Motor neuron (in vitro differentiated cells): ENCODE measurements at regions not wholly inside any gene's neighbourhood (a gene's known extent, or its start where the extent isn't known, plus 50 kb on each side); places are given as distances from the start of the nearest gene placed in this dataset.
A peak's percentile ranks its signal among the peaks of the same experiment; 100 is the strongest.
"Not testable (repeated sequence)": the region's sequence is repeated elsewhere in the genome, so short reads cannot be mapped to it uniquely, and the experiment has no call there.

Experiments used
- ATAC-seq, 8 experiments: fragments of 200-7000 bp; cut with Tn5 transposase; replicated peaks in 6 of 8; 2 replicates each; pipeline ENCODE4 v1.8.0; 2021; ENCODE audit warnings: mild to moderate bottlenecking in 8 of 8, moderate library complexity in 8 of 8
- H3K27ac ChIP-seq, 2 donors: fragments of 250-450 bp; sonication (Bioruptor Pico); 2 replicates each; pipeline ENCODE4 v1.9.0; 2021; ENCODE audit warnings: antibody characterized with exemption in 2 of 2, mild to moderate bottlenecking in 2 of 2, moderate library complexity in 1 of 2
- H3K4me1 ChIP-seq, 2 donors: fragments of 250-450 bp; sonication (Bioruptor Pico); replicated peaks in 1 of 2; 2 replicates each; pipeline ENCODE4 v1.6.1; 2021; ENCODE audit warnings: antibody characterized with exemption in 2 of 2, mild to moderate bottlenecking in 2 of 2, moderate library complexity in 1 of 2
- H3K4me3 ChIP-seq, 5 donors: fragments of 250-450 bp; sonication (Bioruptor Pico); 2 replicates each; pipeline ENCODE4 v1.9.0; 2021; ENCODE audit warnings: antibody characterized with exemption in 5 of 5, mild to moderate bottlenecking in 5 of 5, moderate library complexity in 4 of 5
- WGBS, 10 experiments: fragments of 450-650 bp; shearing (Covaris generic); methylation state at CpG; one replicate each; pipeline ENCODE4 v1.0.0; 2022; 5-methylcytosine and 5-hydroxymethylcytosine counted together
- in situ Hi-C, 9 experiments: fragments of 400-800 bp; cut with MboI; loops; one replicate each; pipeline ENCODE4 v1.15.0; 2021; ENCODE audit warnings: low sequenced_read_pairs in 9 of 9, low pct_unique_long_range_greater_than_20kb in 2 of 9; ENCODE audit not compliant: unreplicated experiment in 9 of 9

GRCh38 chr3:151589311-151589710, 128.4 kb upstream of the IGSF10 start:
- Histone ChIP-seq H3K4me1 (no peaks in the 10 kb centered on the region), H3K27ac (no peak overlapping the region), H3K4me3 (no peak overlapping the region)
- ATAC-seq, result no peak
- in situ Hi-C loops, result no loop called here
- 0 to 80% (median 64%) methylated on average over 1 to 3 of the region's 3 CpGs; no CpG with 5 or more reads in 1 of the 10 experiments for WGBS, 10 experiments

- in situ Hi-C loops, result not testable (repeated sequence)
- WGBS, 10 experiments, result 89 to 100% (median 100%) methylated on average over 1 of the region's 1 CpG; no CpG with 5 or more reads in 3 of the 10 experiments
These were observed 126.8 kb upstream of the IGSF10 start for GRCh38 chr3:151587659-151588058.

GRCh38 chr3:151584566-151584965, 123.7 kb upstream of the IGSF10 start:
- 0 to 100% (median 68%) methylated on average over 1 to 2 of the region's 2 CpGs; no CpG with 5 or more reads in 4 of the 10 experiments for WGBS, 10 experiments
- ATAC-seq, result no peak
- H3K27ac ChIP-seq, result no peak overlapping the region
- in situ Hi-C loops, result no loop called here
- peaks cover 6 to 9% of the 10 kb centered on the region in 2 donors for H3K4me1 ChIP-seq
- H3K4me3 ChIP-seq, result no peak overlapping the region

More at GRCh38 chr3:151587659-151588058, 126.8 kb upstream of the IGSF10 start:
- not testable (repeated sequence) for H3K4me3 ChIP-seq, H3K27ac ChIP-seq, H3K4me1 ChIP-seq
- peak in 1 of 8 experiments; percentile 63 for ATAC-seq

GRCh38 chr3:151581035-151581434, 120.2 kb upstream of the IGSF10 start:
- 0 to 100% (median 73%) methylated on average over 1 to 2 of the region's 2 CpGs; no CpG with 5 or more reads in 2 of the 10 experiments for WGBS, 10 experiments
- in situ Hi-C loops, result no loop called here
- Histone ChIP-seq H3K4me1 (peaks cover 6 to 9% of the 10 kb centered on the region in 2 donors), H3K27ac (peak overlapping the region in 1 of 2 donors; percentile 42), H3K4me3 (no peak overlapping the region)
- ATAC-seq, result no peak

GRCh38 chr3:151580591-151580990, 119.7 kb upstream of the IGSF10 start:
- ATAC-seq, result peak in 7 of 8 experiments; percentile 32 to 86 (median 78)
- no peak overlapping the region for H3K4me3 ChIP-seq
- in situ Hi-C loops, result no loop called here
- no peak overlapping the region for H3K27ac ChIP-seq
- peaks cover 6 to 9% of the 10 kb centered on the region in 2 donors for H3K4me1 ChIP-seq
- 0 to 44% (median 13%) methylated on average over 1 to 2 of the region's 2 CpGs for WGBS, 10 experiments

- Histone ChIP-seq H3K27ac (no peak overlapping the region), H3K4me1 (peaks cover 6 to 9% of the 10 kb centered on the region in 2 donors), H3K4me3 (no peak overlapping the region)
- ATAC-seq, result peak in 1 of 8 experiments; percentile 28
- 0 to 94% (median 70%) methylated on average over 1 to 3 of the region's 3 CpGs; no CpG with 5 or more reads in 1 of the 10 experiments for WGBS, 10 experiments
- in situ Hi-C loops, result no loop called here
These were observed 118.9 kb upstream of the IGSF10 start for GRCh38 chr3:151579571-151580270.

- Histone ChIP-seq H3K4me3 (no peak overlapping the region), H3K4me1 (peaks cover 6 to 9% of the 10 kb centered on the region in 2 donors), H3K27ac (no peak overlapping the region)
- in situ Hi-C loops, result no loop called here
- 100% methylated on average over 1 of the region's 1 CpG; no CpG with 5 or more reads in 7 of the 10 experiments for WGBS, 10 experiments
- ATAC-seq, result no peak
These were observed 117.6 kb upstream of the IGSF10 start for GRCh38 chr3:151578495-151578894.

- peak overlapping the region in 1 of 2 donors; percentile 35 for H3K27ac ChIP-seq
- in situ Hi-C loops, result no loop called here
- peaks cover 6 to 9% of the 10 kb centered on the region in 2 donors for H3K4me1 ChIP-seq
- H3K4me3 ChIP-seq, result no peak overlapping the region
- ATAC-seq, result peak in 6 of 8 experiments; percentile 57 to 79 (median 64)
- 24 to 92% (median 64%) methylated on average over 4 to 7 of the region's 7 CpGs for WGBS, 10 experiments
These were observed 115.8 kb upstream of the IGSF10 start for GRCh38 chr3:151576511-151577137.

- in situ Hi-C loops, result no loop called here
- 0 to 100% (median 47%) methylated on average over 1 to 4 of the region's 4 CpGs; no CpG with 5 or more reads in 2 of the 10 experiments for WGBS, 10 experiments
These were observed 107.3 kb upstream of the IGSF10 start for GRCh38 chr3:151568184-151568583.

GRCh38 chr3:151567477-151567876, 106.6 kb upstream of the IGSF10 start:
- WGBS, 10 experiments, result 0 to 62% (median 57%) methylated on average over 1 to 2 of the region's 2 CpGs; no CpG with 5 or more reads in 5 of the 10 experiments
- Histone ChIP-seq H3K27ac (no peak overlapping the region), H3K4me1 (peaks cover 5 to 12% of the 10 kb centered on the region in 2 donors), H3K4me3 (no peak overlapping the region)
- in situ Hi-C loops, result no loop called here
- ATAC-seq, result no peak

More at GRCh38 chr3:151568184-151568583, 107.3 kb upstream of the IGSF10 start:
- Histone ChIP-seq H3K4me3 (no peak overlapping the region), H3K27ac (no peak overlapping the region), H3K4me1 (peaks cover 5 to 12% of the 10 kb centered on the region in 2 donors)
- ATAC-seq, result peak in 5 of 8 experiments; percentile 79 to 95 (median 93)

- Histone ChIP-seq H3K4me3 (no peak overlapping the region), H3K27ac (no peak overlapping the region), H3K4me1 (peaks cover 5 to 12% of the 10 kb centered on the region in 2 donors)
- WGBS, 10 experiments, result 46 to 94% (median 75%) methylated on average over 1 to 2 of the region's 2 CpGs
- in situ Hi-C loops, result no loop called here
- no peak for ATAC-seq
These were observed 103.4 kb upstream of the IGSF10 start for GRCh38 chr3:151564261-151564660.

GRCh38 chr3:151563305-151563704, 102.4 kb upstream of the IGSF10 start:
- Histone ChIP-seq H3K4me1 (peaks cover 3 to 8% of the 10 kb centered on the region in 2 donors), H3K4me3 (no peak overlapping the region), H3K27ac (no peak overlapping the region)
- in situ Hi-C loops, result no loop called here
- ATAC-seq, result no peak
- WGBS, 10 experiments, result 0 to 46% (median 14%) methylated on average over 1 to 2 of the region's 2 CpGs; no CpG with 5 or more reads in 2 of the 10 experiments

- ATAC-seq, result no peak
- H3K4me3 ChIP-seq, result no peak overlapping the region
- WGBS, 10 experiments, result 33 to 100% (median 83%) methylated on average over 1 to 4 of the region's 5 CpGs; no CpG with 5 or more reads in 2 of the 10 experiments
- in situ Hi-C loops, result no loop called here
- H3K4me1 ChIP-seq, result peaks cover 0 to 3% of the 10 kb centered on the region in 2 donors
- H3K27ac ChIP-seq, result no peak overlapping the region
These were observed 102.0 kb upstream of the IGSF10 start for GRCh38 chr3:151562891-151563290.
